ENCODE measurements at regions not wholly inside any gene's neighbourhood (a gene's known extent, or its start where the extent isn't known, plus 50 kb on each side); places are given as distances from the start of the nearest gene placed in this dataset.

- Histone ChIP-seq H3K27ac (peak overlapping the region in 2 of 4 donors; percentile 47 to 70), H3K36me3 (no peaks in the 10 kb centered on the region)
- intact Hi-C loops (cut with DNase I), result no loop called here
Observed at GRCh38 chr9:2291980-2292704, 277.0 kb downstream of the SMARCA2 start.

GRCh38 chr9:2292733-2293132 lies 277.6 kb downstream of the SMARCA2 start:
- H3K27me3 ChIP-seq, result no peaks in the 10 kb centered on the region
- WGBS, 2 donors, result 80% methylated on average over 2 of the region's 2 CpGs
- no peaks in the 10 kb centered on the region for H3K9me3 ChIP-seq
- TF ChIP-seq CTCF (IDR thresholded peaks at IDR 0.05), result no peak
- peak in 2 of 4 donors; percentile 28 to 41 for ATAC-seq
- intact Hi-C loops (cut with DNase I), result no loop called here
- FAIRE-seq, result no peak
- H3K4me3 ChIP-seq, result no peak overlapping the region
- H3K36me3 ChIP-seq, result no peaks in the 10 kb centered on the region
- DNase-seq, result no peak
- H3K4me1 ChIP-seq, result peaks cover 0 to 7% (median 5%) of the 10 kb centered on the region in 3 donors
- H3K27ac ChIP-seq, result peak overlapping the region in 2 of 4 donors; percentile 47 to 70

More at GRCh38 chr9:2291980-2292704, 277.0 kb downstream of the SMARCA2 start:
- 60% methylated on average over 8 of the region's 8 CpGs for WGBS, 2 donors
- H3K9me3 ChIP-seq, result no peaks in the 10 kb centered on the region
- peaks cover 0 to 7% (median 7%) of the 10 kb centered on the region in 3 donors for H3K4me1 ChIP-seq
- H3K4me3 ChIP-seq, result no peak overlapping the region
- H3K27me3 ChIP-seq, result no peaks in the 10 kb centered on the region
- DNase-seq (peak in 1 of 6 donors; percentile 42), FAIRE-seq (no peak), ATAC-seq (peak; percentile 70 to 82 (median 78))
- TF ChIP-seq CTCF (IDR thresholded peaks at IDR 0.05), result no peak

GRCh38 chr9:2297771-2298170 lies 282.6 kb downstream of the SMARCA2 start:
- Histone ChIP-seq H3K4me1 (peaks cover 0 to 16% (median 5%) of the 10 kb centered on the region in 3 donors), H3K4me3 (no peak overlapping the region), H3K27ac (peak overlapping the region in 1 of 4 donors; percentile 86), H3K9me3 (no peaks in the 10 kb centered on the region), H3K36me3 (no peaks in the 10 kb centered on the region), H3K27me3 (no peaks in the 10 kb centered on the region)
- no peak for FAIRE-seq
- DNase-seq, result no peak
- no peak for TF ChIP-seq CTCF (IDR thresholded peaks at IDR 0.05)
- intact Hi-C loops (cut with DNase I), result no loop called here
- WGBS, 2 donors, result 80 to 86% methylated on average over 1 of the region's 1 CpG
- no peak for ATAC-seq

GRCh38 chr9:2298217-2298616 lies 283.1 kb downstream of the SMARCA2 start:
- Histone ChIP-seq H3K4me1 (peaks cover 0 to 16% (median 5%) of the 10 kb centered on the region in 3 donors), H3K27ac (peak overlapping the region in 2 of 4 donors; percentile 26 to 86), H3K36me3 (no peaks in the 10 kb centered on the region), H3K27me3 (no peaks in the 10 kb centered on the region), H3K4me3 (no peak overlapping the region), H3K9me3 (no peaks in the 10 kb centered on the region)
- WGBS, 2 donors, result 46 to 76% methylated on average over 1 of the region's 1 CpG
- intact Hi-C loops (cut with DNase I), result no loop called here
- no peak for FAIRE-seq
- peak in 1 of 4 donors; percentile 20 for ATAC-seq
- no peak for TF ChIP-seq CTCF (IDR thresholded peaks at IDR 0.05)
- DNase-seq, result no peak

All from pancreas (tissue), 10 donors.